CD4-positive, alpha-beta T cell treated with Interferon gamma for 1 hour (primary cell): ENCODE measurements at regions not wholly inside any gene's neighbourhood (a gene's known extent, or its start where the extent isn't known, plus 50 kb on each side); places are given as distances from the start of the nearest gene placed in this dataset.
"Not testable (repeated sequence)": the region's sequence is repeated elsewhere in the genome, so short reads cannot be mapped to it uniquely, and the experiment has no call there.

Source experiments
- DNase-seq: peaks from one replicate; pipeline ENCODE4 v3.0.0-alpha.2; 2020

DNA sequence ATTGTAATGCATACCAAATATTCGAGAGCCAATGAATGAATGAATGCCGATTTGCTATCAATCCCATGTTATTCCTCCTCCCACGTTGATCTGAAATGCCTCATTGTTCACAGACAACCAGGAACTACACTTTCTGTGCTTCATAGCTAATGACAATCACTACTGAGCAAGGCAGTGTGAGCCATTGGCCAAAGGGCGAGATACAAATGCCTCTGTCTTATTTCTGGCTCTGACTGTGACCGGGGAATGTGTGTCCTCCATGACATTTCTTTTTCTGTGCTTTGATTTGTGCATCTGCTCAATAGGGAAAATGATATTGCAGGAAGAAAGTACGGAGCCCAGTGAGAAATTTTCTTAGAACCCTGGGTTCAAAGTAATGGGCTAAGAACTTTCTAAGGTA, 217.1 kb downstream of the CXCL12 start:
- no peak for DNase-seq

- no peak for DNase-seq
Measured at GRCh38 chr10:44166441-44166840, 218.5 kb downstream of the CXCL12 start.

DNA sequence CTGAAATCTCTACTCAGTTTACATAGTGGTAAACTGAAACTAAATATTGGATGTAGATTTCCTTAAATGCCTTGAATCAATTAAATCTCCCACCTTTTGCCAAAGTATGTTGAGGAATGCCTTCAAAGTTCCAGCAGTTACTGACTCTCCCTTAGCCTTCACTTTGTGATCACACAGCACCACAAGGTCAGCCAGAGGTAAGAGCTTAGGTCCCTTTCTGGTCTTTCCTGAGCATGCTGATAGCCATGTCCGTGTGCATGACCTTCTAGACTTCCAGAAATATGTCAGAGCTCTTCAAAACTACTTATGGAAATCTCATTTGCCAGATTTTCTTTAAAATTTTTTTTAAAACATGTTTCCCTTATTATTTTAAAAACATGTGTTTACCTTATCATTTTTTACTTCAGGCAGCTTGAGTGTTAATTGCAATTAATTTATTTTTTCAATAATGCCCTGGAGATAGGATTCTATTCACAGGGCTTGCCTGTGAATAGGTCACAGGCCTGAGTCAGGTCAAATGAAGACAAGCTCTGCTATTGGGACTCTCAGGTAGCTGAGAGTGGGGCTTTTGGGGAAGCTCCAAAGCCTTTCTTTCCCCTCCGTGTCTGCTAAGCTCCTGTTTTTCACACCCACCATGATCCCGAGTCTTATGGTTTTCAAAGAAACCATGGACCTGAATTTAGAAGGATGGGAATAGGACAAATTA, 220.5 kb downstream of the CXCL12 start:
- DNase-seq = no peak

DNA sequence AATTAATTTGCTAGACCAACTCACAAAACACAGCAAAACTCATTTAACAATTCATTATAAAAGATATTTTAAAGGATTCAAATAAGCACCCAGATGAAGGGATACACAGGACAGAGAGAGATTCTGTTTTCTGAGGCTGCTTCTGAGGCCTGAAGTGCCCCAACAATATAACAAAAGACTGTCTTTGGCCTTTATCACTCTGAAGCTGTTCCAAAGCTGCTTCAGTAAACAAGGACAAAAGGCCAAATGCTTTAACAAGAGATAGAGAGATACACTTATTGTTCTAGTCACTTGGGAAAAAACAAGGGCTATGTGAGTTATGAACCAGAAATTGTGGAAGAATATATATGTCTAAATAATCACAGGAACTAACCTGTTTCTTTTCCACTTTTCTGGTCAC, 223.7 kb downstream of the CXCL12 start:
- DNase-seq = no peak

DNA sequence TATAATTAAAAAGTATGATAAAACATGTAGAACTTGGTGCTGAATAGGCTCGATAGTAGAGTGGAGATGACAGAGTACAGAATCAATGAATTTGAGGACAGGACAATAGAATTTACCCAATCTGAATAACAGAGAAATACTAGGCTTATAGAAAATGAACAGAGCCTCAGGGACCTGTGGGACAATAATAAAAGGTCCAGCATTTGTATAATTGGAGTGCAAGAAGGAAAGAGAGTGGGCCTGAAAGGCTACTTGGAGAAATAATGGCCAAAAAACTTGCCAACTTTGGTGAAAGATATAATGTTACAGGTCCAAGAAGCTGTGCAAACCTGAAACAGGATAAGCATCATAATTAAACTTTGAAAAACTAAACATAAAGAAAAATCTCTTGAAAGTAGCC, 227.3 kb downstream of the CXCL12 start:
- no peak for DNase-seq

DNA sequence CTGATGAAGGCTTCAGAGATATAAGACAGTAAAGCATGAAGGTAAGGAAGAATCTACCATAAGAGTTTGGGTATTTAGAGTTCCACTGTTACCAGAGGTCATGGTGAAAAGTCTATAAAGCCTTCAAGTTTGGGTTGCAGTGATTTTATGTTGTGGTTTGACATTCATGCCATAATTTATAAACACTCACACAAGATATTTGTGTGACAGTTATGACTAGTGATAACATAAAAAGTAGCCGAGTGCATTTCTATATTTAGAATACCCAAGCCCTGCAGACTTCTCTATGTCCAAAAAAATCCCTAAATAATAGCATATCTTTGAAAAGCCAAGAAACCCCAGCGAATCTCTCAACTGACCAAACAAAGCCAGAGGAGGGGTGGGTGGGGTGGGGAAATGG, 229.9 kb downstream of the CXCL12 start:
- DNase-seq = no peak

GRCh38 chr10:44153918-44154670, 230.8 kb downstream of the CXCL12 start:
- no peak for DNase-seq

- DNase-seq = no peak
Measured at GRCh38 chr10:44143556-44143955, 241.3 kb downstream of the CXCL12 start.

- DNase-seq = no peak
Measured at GRCh38 chr10:44132361-44133289, 252.3 kb downstream of the CXCL12 start.

GRCh38 chr10:44126291-44126717, 258.6 kb downstream of the CXCL12 start:
- no peak for DNase-seq

DNA sequence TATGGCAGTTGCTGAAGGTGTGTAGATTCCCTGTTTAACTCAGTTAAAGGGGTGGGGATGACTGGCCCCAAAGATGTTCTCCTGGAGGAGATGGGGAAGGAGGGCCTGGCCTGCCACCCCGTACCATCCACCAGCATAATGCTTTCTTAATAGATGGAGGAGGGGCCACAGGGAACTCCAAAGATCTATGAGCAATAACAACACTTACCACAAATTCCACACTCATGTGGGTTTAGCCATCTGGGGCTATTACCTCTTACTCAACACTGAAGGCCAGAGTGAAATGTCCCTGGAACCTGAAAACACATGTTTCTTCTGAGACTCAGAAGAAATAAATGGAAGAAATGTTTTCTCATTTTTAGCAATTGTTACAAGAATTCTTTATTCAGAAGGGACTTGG, 259.0 kb downstream of the CXCL12 start:
- no peak for DNase-seq

- no peak for DNase-seq
Measured at GRCh38 chr10:44118500-44118899, 266.4 kb downstream of the CXCL12 start.

GRCh38 chr10:44116474-44116873, 268.4 kb downstream of the CXCL12 start:
- DNase-seq = no peak

DNA sequence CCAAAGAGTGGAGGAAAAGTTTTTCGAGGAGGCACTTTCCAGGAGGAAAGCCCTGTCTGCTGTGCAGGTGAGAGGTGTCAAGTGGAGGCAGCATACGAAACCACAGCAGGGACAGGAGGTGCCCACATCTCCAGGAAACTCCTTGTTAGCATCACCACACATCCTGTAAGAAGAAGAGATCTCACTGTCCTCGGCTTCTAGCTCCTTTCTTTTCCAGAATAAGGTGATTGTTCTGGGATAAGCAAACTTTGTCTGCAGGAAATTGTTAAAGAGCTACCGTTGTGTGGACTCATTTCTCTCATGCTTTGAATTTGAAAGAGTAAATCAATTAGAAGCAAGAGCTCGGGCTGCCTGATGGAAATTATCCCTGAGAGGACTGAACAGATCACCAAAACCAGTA, 269.4 kb downstream of the CXCL12 start:
- no peak for DNase-seq

- DNase-seq = no peak
Measured at GRCh38 chr10:44114441-44114840, 270.5 kb downstream of the CXCL12 start.

DNA sequence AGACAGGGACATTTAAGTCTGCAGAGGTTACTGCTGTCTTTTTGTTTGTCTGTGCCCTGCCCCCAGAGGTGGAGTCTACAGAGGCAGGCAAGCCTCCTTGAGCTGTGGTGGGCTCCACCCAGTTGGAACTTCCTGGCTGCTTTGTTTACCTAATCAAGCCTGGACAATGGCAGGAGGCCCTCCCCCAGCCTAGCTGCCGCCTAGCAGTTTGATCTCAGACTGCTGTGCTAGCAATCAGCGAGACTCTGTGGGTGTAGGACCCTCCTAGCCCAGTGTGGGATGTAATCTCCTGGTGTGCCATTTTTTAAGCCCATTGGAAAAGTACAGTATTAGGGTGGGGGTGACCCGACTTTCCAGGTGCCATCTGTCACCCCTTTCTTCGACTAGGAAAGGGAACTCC, 272.6 kb downstream of the CXCL12 start:
- not testable (repeated sequence) for DNase-seq

DNA sequence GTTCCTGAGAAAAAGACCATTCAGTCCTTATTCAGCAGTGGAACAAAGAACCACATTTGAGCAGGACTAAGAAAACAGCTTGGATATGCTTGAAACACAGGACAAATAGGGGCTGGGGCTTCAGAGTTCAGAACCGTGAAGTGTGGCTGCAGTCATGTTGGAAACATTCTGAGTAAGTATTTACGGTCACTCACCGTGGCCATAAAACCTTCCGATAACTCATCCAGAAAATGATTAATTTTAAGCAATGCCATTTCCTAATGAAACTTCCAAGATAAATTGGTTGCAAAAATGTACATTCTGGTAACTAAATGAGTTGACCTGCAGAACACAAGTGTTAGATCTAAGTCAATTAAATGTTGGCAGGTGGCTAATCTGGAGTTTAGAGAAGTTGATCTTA, 279.2 kb downstream of the CXCL12 start:
- no peak for DNase-seq

- DNase-seq = no peak
Measured at GRCh38 chr10:44102726-44103255, 282.1 kb downstream of the CXCL12 start.

DNA sequence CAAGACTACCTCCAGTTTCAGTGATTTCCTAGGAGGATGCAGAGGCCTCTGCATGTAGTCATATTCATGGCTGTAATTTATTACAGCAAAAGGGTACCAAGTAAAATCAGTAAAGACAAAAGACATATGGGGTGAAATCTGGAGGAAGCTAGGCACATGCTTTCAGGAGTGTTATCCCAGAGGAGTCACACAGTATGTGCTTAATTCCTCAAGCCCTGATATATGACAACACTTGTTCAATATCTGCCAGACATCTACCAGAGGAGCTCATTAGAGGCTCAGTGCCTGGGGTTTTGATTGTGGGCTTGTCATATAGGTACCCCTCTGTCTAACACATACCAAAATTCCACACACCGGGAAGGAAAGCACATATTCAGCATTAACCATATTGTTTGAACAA, 283.8 kb downstream of the CXCL12 start:
- DNase-seq = no peak

DNA sequence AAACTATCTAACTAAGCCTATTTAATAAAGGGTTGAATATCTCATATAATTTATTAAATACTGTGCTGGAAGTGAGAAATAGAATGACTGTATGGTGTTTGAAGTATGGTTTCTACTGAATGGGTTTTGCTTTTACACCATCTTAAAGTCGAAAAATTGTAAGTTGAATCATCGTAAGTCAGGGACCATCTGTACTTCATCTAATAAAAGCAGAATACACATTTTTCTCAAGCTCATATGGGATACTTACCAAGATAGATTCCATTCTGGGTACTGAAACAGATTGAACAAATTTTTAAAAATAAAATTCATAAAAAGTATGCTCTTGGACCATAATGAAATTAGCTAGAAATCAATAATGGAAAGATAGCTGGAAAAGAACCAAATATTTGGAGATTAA, 285.4 kb downstream of the CXCL12 start:
- DNase-seq = no peak

DNA sequence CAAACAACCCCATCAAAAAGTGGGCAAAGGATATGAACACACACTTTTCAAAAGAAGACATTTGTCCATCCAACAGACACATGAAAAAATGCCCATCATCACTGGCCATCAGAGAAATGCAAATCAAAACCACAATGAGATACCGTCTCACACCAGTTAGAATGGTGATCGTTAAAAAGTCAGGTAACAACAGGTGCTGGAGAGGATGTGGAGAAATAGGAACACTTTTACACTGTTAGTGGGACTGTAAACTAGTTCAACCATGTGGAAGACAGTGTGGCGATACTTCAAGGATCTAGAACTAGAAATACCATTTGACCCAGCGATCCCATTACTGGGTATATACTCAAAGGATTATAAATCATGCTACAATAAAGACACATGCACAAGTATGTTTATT, 288.7 kb downstream of the CXCL12 start:
- not testable (repeated sequence) for DNase-seq

- DNase-seq = no peak
Measured at GRCh38 chr10:44089671-44090070, 295.2 kb downstream of the CXCL12 start.

GRCh38 chr10:44087403-44087802, 297.5 kb downstream of the CXCL12 start:
- DNase-seq = no peak
